GM12873 (cell line): ENCODE measurements at regions not wholly inside any gene's neighbourhood (a gene's known extent, or its start where the extent isn't known, plus 50 kb on each side); places are given as distances from the start of the nearest gene placed in this dataset.

ENCODE experiments used
- TF ChIP-seq, protein P1 (sequence below): IDR thresholded peaks from 2 replicates; pipeline ENCODE4 v1.5.1; 2012; ENCODE audit warnings: low read depth, mild to moderate bottlenecking, moderate library complexity, low read length, control low read depth; ENCODE audit not compliant: insufficient read depth; ENCODE audit errors: missing control alignments

DNA sequence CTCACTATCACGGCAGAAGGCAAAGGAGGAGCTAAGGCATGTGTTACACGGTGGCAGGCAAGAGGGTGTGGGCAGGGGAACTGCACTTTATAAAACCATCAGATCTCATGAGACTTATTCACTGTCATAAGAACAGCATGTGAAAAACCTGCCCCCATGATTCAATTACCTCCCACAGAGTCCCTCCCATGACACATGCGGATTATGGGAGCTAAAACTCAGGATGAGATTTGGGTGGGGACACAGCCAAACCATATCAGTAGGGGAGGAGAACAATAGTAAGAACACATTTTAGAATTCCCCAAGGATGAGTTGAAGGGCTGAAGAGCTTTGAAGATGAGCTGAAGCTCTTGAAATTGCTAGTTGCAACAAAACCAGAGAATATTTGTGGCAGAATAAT, 287.9 kb downstream of the SMARCA2 start:
- TF ChIP-seq, protein P1, sequence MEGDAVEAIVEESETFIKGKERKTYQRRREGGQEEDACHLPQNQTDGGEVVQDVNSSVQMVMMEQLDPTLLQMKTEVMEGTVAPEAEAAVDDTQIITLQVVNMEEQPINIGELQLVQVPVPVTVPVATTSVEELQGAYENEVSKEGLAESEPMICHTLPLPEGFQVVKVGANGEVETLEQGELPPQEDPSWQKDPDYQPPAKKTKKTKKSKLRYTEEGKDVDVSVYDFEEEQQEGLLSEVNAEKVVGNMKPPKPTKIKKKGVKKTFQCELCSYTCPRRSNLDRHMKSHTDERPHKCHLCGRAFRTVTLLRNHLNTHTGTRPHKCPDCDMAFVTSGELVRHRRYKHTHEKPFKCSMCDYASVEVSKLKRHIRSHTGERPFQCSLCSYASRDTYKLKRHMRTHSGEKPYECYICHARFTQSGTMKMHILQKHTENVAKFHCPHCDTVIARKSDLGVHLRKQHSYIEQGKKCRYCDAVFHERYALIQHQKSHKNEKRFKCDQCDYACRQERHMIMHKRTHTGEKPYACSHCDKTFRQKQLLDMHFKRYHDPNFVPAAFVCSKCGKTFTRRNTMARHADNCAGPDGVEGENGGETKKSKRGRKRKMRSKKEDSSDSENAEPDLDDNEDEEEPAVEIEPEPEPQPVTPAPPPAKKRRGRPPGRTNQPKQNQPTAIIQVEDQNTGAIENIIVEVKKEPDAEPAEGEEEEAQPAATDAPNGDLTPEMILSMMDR, result no peak

GRCh38 chr9:2307480-2307879, 292.3 kb downstream of the SMARCA2 start:
- TF ChIP-seq, protein P1, result no peak

GRCh38 chr9:2311920-2312319, 296.8 kb downstream of the SMARCA2 start:
- TF ChIP-seq, protein P1, result no peak

DNA sequence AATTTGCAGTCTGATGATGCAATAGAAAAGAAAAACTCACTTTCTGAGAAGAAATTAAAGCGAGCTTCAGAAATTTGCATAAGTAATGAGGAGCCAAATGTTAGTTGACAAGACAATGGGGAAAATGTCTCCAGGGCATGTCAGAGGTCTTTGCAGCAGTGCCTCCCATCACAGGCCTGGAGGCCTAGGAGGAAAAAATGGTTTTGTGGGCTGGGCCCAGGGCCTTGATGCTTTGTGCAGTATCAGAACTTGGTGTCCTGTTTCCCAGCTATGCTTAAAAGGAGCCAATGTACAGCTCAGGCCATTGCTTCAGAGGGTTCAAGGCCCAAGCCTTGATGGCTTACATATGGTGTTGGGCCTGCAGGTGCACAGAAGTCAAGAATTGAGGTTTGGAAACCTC, 298.4 kb downstream of the SMARCA2 start:
- TF ChIP-seq, protein P1, result no peak

GRCh38 chr9:2317591-2317990, 302.4 kb downstream of the SMARCA2 start:
- TF ChIP-seq, protein P1, result no peak

DNA sequence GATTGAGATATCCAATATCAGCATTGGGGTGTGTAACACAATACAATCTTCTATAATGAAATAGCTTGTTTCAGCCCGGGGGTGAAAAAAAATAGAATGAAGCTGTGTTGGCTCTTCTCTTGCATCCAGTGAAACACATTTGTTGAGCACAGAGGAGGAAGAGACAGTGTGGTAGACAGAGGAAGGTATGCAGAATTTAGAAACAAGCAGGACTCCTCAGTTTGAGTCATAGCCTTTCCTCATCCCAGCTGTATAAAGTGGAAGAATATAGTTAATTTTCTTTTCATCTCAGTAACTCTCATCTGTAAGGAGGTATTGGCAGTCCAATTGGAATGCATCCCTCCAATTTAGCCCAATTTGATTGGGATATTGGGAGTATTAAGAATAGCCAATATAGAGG, 302.2 kb upstream of the VLDLR start:
- TF ChIP-seq, protein P1, result no peak

GRCh38 chr9:2320114-2320513, 301.5 kb upstream of the VLDLR start:
- TF ChIP-seq, protein P1, result no peak
